Stomach (tissue), 4 donors: ENCODE measurements at regions not wholly inside any gene's neighbourhood (a gene's known extent, or its start where the extent isn't known, plus 50 kb on each side); places are given as distances from the start of the nearest gene placed in this dataset.

ENCODE experiments used
- CTCF ChIP-seq, 7 experiments: fragments of 450-650 bp in 4 of 7; fragments of 200-600 bp in 3 of 7; sonication (generic) in 3 of 7; IDR thresholded peaks; one replicate each; pipeline ENCODE4 v1.5.1; 2016 to 2019; ENCODE audit warnings: antibody characterized with exemption in 7 of 7, control low read depth in 2 of 7, mild to moderate bottlenecking in 1 of 7
- POLR2A ChIP-seq, 4 donors: fragments of 450-650 bp; IDR thresholded peaks; one replicate each; pipeline ENCODE4 v1.6.1; 2016; ENCODE audit warnings: antibody characterized with exemption in 4 of 4, control low read depth in 2 of 4, mild to moderate bottlenecking in 1 of 4, moderate library complexity in 1 of 4

GRCh38 chr20:11091511-11091910 is 417.7 kb upstream of the JAG1 start:
- TF ChIP-seq POLR2A (IDR thresholded peaks at IDR 0.05), result no peak
- no peak for TF ChIP-seq CTCF (IDR thresholded peaks at IDR 0.05)
